HG03520 (cell line): ENCODE measurements at regions not wholly inside any gene's neighbourhood (a gene's known extent, or its start where the extent isn't known, plus 50 kb on each side); places are given as distances from the start of the nearest gene placed in this dataset.
"Not testable (repeated sequence)": the region's sequence is repeated elsewhere in the genome, so short reads cannot be mapped to it uniquely, and the experiment has no call there.

Source experiments
- ATAC-seq: cut with Tn5 transposase; IDR thresholded peaks from one replicate; pipeline ENCODE4 v1.9.1; 2021; ENCODE audit warnings: mild to moderate bottlenecking, moderate library complexity; ENCODE audit not compliant: unreplicated experiment

DNA sequence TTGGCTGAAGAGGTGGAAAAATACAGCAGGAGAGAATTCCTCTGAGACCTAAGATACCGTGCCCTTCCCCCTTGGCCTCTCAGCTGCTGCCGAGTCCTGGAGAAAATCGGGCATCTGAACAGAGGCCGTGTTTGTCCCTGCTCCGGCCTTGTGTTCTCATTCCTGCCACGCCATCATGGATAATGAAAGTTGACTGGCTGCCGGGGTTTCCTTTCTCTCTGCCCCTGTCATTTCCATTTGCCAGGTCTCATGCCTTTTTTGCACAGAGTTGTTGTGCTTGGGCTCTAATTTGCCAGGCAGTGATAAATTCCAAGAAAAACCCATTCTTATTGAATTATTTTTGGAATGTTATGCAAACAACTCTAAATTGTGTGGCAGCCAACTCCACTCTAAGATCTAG lies 496.9 kb upstream of the TNP1 start:
- ATAC-seq = no peak

GRCh38 chr2:217356142-217356541 lies 496.3 kb upstream of the TNP1 start:
- ATAC-seq = no peak

DNA sequence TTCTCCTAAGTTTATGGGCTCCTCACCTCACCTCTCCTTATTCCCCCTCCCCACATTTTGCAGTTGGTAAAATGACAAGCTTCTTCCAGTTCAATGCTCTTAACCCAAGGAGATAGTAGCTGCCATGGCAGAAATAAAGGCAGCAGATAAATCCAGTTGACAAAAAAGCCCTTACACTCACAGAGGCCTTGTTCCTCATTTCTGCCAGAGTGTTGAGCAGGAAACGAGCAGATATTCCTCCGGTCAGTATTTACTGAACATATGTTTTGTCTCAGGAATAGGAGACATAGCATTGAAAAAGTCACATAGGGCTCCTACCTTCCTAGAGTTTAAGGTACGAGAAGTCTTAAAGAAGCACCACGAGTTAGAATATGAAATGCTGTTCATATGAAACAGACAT lies 493.7 kb upstream of the TNP1 start:
- ATAC-seq = no peak

- ATAC-seq = no peak
Measured at GRCh38 chr2:217351378-217351777, 491.5 kb upstream of the TNP1 start.

DNA sequence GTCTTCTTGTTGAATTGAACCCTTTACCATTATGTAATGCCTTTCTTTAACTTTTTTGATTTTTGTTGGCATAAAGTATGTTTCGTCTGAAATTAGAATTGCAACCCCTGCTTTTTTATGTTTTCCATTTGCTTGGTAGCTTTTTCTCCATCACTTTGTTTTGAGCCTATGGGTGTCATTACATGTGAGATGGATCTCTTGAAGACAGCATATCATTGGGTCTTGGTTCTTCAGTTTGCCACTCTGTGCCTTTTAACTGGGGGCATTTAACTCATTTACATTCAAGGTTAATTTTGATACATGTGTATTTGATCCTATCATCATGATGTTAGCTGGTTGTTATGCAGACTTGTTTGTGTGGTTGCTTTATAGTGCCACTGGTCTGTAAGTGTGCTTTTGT lies 489.4 kb upstream of the TNP1 start:
- no peak for ATAC-seq

GRCh38 chr2:217347630-217348029 lies 487.8 kb upstream of the TNP1 start:
- not testable (repeated sequence) for ATAC-seq

DNA sequence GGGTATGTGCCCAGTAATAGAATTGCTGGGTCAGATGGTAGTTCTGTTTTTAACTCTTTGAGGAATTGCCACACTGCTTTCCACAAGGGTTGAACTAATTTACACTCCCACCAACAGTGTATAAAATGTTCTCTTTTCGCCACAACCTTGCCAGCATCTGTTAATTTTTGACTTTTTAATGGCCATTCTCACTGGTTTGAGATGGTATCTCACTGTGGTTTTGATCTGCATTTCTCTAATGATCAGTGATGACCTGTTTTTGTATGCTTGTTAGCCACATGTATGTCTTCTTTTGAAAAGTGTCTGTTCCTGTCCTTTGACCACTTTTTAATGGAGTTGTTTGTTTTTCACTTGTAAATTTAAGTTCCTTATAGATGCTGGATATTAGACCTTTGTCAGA lies 486.2 kb upstream of the TNP1 start:
- not testable (repeated sequence) for ATAC-seq

DNA sequence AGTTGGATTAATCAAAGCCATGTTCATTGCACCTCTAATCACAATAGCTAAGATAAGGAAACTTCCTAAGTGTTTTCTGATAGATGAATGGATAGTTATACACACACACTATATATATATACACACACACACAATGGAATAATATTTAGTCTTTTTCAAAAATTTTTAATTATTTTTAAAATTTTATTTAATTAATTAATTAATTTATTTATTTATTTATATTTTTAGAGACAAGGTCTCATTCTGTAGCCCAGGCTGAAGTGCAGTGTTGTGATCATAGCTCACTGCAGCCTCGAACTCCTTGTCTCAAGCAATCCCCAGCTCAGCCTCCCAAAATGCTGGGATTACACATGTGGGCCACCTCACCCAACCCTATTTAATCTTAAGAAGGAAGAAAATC lies 481.0 kb upstream of the TNP1 start:
- no peak for ATAC-seq

DNA sequence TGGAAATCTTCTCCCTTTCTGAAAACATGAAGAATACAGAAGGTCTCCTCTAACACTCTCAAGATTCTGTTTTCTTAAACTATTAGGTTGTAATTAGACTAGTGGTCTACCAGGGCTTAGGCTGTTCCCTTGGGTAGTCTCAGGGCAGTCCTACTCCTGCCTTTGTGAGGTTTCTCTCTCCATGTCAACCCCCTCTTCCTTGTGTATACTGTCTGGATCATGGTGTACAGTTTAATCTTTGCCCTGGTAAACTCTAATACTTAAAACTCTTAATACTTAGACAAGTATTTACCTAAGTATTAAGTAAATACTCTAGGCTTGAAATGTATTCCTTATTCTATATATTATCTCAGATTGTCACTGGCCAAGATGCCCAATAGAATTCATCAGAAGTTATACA lies 480.3 kb upstream of the TNP1 start:
- no peak for ATAC-seq

- ATAC-seq = no peak
Measured at GRCh38 chr2:217339753-217340152, 479.9 kb upstream of the TNP1 start.

DNA sequence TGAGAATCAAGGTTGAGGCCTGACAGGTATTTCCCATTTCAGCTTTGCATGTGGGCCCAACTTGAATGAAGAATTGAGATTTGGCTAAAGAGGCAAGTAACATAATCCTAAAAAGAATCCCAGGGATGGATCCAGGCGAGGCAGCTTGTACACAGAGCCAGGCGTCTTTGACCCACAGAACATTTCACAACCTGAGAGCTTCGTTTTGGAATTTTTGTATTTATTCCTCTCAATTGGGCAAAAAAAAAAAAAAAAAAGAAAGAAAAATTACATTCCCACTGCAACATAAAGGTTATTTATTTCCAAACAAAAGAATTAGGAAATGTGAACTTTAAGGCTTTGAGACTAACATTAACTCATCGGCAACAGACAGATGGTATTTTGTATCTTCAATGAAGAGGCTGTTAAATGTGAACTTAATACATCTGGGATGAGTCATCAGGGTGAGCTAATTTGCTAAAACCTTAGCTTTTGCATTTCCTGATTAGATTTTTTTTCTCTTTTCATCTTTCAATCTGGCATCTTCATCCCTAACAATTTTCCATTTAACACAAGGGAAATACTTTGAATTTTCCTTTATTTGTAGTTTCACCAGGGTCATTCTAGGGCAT lies 478.5 kb upstream of the TNP1 start:
- no peak for ATAC-seq

GRCh38 chr2:217337771-217338170 lies 477.9 kb upstream of the TNP1 start:
- ATAC-seq = no peak

- no peak for ATAC-seq
Measured at GRCh38 chr2:217336694-217337093, 476.8 kb upstream of the TNP1 start.

DNA sequence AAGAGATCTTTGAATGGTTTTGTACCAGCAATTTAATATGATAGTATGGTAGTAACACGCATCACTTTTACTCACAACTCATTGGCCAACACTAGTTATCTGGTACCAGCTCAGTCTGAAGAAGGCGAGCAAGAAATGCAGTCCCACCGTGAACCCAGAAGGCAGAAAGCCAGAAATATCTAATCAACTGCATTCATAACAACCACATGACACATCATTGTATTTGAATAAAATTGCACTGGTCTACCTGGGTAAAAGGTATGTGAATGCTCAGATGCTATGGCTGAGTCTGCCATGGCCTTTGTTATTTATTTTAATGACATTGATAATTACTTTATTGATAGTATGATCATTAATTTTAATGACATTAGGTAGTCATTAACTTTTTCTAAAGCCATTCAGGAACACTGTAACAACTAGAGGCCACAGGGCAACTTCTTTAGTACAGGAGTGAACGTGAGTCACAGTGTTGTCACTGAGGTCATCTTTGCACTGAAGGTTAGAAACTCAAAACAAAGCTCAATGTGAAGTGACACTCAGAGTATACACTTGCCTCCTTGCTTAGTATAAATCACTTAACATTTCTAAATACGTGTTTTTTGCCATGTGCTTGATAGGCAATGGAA lies 475.6 kb upstream of the TNP1 start:
- no peak for ATAC-seq

DNA sequence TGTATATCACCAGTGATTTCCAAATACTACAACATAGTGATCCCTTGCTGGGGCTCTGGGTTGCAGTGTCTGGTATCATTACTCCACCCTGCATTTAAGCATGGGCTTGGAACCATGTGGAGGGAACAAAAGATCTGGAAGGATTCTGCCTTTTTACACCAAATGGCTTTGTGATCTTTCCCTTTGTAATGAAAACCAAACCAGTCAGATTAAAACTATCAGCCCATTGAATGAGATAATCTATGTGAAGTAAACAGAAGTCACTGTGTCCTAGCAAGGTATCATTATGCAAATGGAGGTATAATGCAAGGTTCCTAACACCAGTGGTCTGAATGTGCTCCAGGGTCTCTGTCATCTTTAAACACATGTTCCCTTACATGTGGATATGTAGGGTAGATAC lies 474.7 kb upstream of the TNP1 start:
- no peak for ATAC-seq

DNA sequence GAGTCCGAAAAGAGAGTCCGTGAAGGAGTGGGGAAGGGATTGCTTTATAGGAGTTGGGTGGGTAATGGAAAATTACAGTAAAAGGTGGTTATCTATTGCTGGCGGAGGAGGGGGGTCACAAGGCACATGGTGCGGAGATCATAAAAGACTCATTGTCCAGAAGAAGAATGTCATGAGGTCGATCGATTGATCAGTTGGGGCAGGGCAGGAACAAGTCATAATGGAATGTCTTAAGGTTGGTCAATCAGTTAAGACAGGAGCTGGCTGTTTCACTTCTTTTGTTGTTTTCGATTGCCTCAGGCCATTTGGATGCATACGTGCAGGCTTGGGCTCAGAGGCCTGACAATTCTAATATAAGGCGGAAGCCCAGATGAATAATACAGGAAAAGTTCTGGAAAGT lies 473.0 kb upstream of the TNP1 start:
- no peak for ATAC-seq

- no peak for ATAC-seq
Measured at GRCh38 chr2:217332417-217332791, 472.5 kb upstream of the TNP1 start.

DNA sequence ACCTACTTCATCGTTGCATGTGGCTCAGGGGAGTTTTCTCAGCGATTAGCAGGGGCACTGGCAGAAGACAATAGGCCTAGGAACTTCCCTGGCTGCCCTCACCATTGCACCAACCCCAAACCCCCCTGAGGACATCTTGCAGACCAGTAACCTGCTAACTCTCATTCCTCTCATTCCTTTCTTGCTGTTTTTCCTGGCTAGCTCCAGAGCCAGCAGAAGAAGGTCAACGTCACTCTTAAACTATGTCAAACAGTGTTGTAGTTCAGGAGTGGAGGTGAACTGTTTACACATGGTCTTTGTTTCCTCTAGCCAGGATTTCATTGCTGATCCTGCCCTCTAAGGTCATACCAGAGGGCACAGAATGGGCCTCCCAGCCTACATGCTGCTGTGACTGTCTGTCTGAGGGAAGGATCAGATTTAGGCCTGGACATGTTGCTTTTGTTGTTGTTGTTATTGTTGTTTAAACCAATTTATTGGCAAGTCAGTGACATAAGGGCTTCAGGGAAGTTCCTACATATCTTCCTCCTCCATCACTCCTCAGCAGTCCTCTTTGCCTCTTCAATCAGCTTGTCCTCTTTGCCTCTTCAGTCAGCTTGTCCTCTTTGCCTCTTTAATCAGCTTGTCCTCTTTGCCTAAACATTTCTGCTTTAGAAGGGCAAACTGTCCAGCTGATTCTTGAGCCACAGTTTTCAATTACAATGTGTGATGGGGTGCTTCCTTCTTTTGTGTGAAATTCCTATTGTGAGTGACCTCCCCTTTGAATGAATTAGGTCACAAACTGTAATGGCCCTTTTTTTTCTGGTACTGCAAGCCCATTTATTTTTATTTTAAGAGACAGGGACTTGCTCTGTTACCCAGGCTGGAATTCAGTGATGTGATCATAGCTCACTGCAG lies 471.9 kb upstream of the TNP1 start:
- ATAC-seq = no peak

GRCh38 chr2:217330647-217331046 lies 470.8 kb upstream of the TNP1 start:
- ATAC-seq = no peak

DNA sequence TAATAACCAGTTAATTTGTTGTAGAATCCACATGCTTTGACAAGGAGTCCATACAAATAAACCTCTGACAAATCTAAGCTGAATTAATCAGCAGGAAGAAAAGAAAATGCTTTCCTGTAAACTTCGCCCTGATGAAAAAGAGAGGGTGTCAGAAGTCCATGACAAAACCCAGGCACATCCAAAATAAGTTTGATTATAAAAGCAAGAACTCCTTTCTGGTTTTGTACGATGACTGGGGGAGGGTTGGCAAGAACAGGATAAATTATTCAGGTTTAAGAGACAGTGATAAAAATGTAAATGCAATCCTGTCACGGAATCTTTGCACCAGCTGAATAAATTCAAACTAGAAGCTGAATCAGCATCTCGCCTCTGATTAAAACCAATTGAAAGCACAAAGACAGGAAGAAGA lies 469.2 kb upstream of the TNP1 start:
- no peak for ATAC-seq

- no peak for ATAC-seq
Measured at GRCh38 chr2:217328622-217328978, 468.7 kb upstream of the TNP1 start.

DNA sequence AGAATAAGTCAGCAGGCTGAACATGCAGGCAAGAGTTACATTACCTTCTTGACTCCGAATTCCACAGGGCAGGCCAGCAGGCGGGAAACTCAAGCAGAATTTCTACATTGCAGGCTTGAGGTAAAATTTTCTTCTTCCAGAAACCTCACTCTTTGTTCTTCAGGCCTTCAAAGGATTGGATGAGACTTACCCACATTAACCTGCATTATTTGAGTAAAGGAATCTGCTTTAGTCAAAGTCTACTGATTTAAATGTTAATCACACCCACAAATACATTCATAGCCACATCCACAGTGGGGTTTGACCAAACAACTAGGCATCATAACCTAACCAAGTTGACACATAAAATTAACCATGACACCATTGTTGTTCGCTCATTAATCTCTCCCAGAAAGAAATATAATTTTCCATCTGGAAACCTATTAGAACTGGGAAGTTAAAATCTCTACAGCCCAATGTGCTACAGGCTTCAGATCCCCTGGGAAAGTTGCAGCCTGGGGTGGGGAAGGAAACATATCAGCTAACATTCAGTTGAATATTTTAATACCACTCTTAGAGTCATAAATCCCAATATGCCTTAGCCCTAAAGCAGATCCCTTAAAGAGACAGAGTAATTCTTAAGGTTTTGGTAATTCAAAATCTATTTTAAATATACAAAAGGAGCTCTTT lies 468.2 kb upstream of the TNP1 start:
- no peak for ATAC-seq
